Fibroblast of lung (primary cell): ENCODE measurements at regions not wholly inside any gene's neighbourhood (a gene's known extent, or its start where the extent isn't known, plus 50 kb on each side); places are given as distances from the start of the nearest gene placed in this dataset.

Experiments
- EZH2 ChIP-seq: IDR thresholded peaks from 2 replicates; pipeline ENCODE4 v1.5.1; 2012; ENCODE audit warnings: low read length, control low read depth, mild to moderate bottlenecking; ENCODE audit errors: missing control alignments
- TF ChIP-seq, protein P1 (sequence below), 2 donors: IDR thresholded peaks in 1 of 2; conservative IDR thresholded peaks in 1 of 2; 1 replicate in 1 of 2; 2 replicates in 1 of 2; pipeline ENCODE4 v1.5.1; 2011 to 2012; ENCODE audit warnings: low read length in 2 of 2, control low read depth in 1 of 2, inconsistent platforms in 1 of 2, low read depth in 1 of 2, mild to moderate bottlenecking in 1 of 2

DNA sequence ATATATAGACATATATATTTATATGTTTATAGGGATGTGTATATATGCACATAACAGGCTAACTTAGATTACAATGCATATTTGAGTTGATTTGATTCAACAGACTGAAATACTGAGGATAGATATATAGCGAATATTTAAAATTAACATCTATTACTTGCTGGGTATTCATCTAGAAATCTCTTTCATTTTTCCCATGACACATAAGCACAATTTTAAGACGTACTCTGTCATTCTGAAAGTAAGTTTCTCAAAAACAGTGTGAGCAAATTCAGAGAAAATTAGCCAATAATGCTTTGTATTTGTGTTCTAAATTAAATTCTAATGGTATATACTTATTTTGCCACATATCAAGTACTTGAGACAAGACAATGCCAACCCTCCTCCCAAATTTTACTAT lies 907.5 kb upstream of the MDGA2 start:
- TF ChIP-seq, protein P1, sequence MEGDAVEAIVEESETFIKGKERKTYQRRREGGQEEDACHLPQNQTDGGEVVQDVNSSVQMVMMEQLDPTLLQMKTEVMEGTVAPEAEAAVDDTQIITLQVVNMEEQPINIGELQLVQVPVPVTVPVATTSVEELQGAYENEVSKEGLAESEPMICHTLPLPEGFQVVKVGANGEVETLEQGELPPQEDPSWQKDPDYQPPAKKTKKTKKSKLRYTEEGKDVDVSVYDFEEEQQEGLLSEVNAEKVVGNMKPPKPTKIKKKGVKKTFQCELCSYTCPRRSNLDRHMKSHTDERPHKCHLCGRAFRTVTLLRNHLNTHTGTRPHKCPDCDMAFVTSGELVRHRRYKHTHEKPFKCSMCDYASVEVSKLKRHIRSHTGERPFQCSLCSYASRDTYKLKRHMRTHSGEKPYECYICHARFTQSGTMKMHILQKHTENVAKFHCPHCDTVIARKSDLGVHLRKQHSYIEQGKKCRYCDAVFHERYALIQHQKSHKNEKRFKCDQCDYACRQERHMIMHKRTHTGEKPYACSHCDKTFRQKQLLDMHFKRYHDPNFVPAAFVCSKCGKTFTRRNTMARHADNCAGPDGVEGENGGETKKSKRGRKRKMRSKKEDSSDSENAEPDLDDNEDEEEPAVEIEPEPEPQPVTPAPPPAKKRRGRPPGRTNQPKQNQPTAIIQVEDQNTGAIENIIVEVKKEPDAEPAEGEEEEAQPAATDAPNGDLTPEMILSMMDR (conservative IDR thresholded peaks at IDR 0.05 in 1 of 2, IDR thresholded peaks at IDR 0.05 in 1 of 2; ENCODE audit: low read depth in 1 of 2, low read length in 2 of 2): no peak
- TF ChIP-seq EZH2: no peak
